ACHN (cell line): ENCODE measurements at regions not wholly inside any gene's neighbourhood (a gene's known extent, or its start where the extent isn't known, plus 50 kb on each side); places are given as distances from the start of the nearest gene placed in this dataset.

Experiments
- DNase-seq: peaks from one replicate; pipeline ENCODE4 v3.0.0-alpha.2; 2015
- in situ Hi-C: cut with HindIII; loops from 2 replicates; pipeline ENCODE4 v1.10.0; 2017; ENCODE audit warnings: low sequenced_read_pairs, low pct_ligation_motif_present, low pct_unique_long_range_greater_than_20kb

DNA sequence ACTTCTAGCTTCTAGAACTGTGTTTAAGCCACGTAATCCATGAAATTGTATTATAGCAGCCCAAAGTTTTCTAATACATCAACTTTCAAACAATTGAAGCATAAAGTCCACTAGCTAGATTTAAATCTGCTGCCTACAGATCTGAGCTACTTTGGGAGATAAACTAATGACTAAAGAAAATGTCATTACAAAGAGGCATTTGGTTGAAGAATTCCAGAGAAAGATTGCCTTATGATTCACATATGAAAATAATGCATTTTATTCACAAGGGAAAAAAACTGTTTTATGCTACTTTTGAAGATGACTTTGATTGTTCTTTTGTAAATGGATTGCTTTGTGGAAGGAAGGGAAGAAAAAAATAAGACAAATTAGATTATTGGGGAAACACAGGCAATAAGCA lies 124.1 kb upstream of the SLIT2 start:
- no peak for DNase-seq
- in situ Hi-C loops: no loop called here

DNA sequence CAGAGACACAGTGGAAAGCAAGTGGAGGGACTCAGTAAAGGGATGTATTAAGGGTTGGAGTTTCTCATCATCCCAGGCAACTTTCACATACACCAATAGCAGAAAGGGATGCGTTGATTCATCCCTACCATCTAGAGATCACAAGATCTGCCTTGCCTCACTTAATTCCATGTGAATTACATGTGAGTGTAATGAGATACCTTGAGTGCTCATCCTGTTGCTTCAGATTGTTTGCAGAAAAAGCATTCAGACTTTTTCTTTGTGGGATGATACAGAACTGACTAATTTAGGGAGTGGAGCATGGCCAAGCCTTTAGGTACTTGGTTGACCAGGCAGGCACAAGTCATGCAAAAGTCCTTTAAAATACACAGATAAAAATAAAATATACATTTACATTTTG lies 124.8 kb upstream of the SLIT2 start:
- DNase-seq: no peak
- in situ Hi-C loops: no loop called here

DNA sequence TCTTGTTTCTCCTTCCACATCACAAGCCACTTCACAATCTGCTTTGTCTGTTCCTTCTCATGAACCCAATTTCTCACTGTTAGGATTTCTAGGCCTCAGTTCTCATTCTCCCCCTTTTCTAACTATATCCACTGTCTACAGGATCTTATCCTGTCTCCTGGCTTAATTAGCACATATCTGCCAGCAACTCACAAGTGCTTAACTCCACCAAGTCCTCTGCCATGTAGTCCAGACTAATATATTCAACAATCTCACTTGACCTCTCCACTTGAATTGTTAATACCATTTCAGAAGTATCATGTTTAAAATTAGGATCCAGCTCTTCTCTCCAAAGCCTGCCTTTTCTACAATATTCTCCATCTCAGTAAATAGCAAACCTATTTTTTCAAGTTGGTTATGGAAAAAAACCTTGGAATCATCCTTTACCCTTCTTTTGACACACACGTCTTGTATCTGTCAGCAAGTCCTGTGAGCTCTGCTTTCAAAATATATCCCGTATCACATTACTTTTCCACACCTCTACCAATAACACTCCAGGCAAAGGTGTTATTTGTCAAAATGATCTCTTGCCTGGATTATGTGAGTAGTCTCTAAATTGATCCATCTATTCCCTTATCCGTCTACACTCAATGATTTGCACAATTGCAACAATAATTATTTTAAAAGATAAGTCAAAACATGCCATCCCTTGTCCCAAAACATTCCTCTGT lies 127.2 kb upstream of the SLIT2 start:
- DNase-seq: no peak
- in situ Hi-C loops: no loop called here

DNA sequence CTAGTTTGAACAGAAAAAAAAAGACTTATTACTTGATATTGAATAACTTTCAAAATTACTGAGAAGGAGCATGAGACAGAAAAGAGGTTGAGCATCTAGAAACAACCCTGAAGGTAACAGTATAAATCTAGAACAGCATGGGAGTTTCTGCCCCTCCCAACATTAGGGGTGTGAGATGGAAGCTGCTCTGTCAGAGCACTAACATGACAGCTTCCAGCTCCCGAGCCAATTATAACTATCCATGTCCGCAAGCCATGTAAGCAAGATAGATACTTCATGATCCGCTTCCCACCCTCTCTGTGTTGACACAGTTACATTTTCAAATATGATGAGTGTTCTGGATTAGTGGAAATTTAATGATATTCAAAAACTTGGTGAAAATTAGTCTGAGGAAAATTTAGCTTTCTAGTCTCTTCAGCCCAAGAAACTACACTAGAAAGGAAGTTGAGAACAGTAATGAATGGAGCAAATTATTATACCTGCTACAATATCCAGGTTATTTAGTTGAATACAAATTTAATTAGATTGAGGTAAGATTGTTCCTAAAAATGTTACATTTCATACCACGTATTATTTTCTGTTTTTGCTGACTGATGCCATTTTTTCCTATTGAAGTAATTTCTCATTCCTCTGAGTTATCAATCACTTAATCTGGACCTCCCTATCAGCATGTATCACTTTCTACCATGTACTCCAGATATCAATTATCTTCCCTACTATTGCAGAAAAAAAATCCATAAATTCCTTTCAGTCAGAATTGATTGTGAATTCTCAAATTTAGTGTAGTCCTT lies 129.3 kb upstream of the SLIT2 start:
- DNase-seq: no peak
- in situ Hi-C loops: no loop called here

DNA sequence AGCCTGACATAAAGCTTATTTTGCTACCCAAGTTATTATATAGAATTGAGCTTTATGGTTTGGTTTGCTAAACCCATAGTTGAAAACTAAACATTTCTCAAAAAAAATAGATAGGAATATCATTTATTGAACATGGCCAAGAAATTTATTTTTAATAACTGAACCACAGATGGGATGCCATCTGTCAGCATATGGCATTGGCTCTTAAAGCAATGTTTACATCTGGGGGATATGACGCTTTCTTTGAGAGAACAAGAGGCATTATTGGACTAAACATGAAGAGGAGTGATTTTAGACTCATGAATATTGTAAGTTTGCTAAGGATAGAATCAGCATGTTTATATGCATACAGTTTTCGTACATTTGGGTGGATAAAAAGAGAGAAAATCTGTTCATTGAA lies 132.6 kb upstream of the SLIT2 start:
- no peak for DNase-seq
- in situ Hi-C loops: no loop called here

DNA sequence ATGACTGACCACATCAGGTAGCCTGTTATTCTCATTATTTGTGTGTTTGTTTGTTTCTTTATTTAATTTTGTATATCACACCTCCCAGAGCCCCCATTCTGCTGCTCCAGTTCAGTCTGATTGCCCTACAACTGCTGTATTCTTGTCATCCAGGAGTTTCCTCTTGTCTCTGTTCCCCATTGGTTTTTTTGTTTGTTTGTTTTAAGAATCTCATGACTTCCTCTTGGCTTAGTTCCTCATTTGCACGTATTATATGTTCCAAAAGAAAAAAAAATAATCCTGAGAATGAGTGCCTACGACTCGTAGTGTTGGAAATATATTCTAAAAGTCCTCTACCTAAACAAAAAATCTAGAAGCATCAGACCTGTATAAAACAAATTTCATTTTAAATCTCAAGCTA lies 142.3 kb upstream of the SLIT2 start:
- DNase-seq: no peak
- in situ Hi-C loops: no loop called here

DNA sequence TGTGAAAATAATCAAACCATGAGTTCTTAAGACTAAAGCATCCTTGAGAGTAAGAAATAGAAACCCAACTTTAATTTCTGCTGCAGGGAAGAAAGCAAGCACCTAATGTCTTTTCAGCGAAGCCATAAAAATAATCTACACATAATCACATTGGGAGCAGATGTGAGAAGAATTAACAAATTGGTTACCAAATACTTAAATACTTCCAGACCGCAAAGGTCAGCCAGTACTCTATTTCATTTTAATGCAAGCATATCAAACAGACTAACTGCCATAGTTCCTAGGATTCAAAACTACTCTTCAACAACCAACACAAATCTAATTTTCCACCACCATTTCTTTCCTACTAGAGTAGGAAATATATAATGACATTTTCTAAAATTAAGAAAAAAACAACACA lies 144.8 kb upstream of the SLIT2 start:
- in situ Hi-C loops: no loop called here
- no peak for DNase-seq

DNA sequence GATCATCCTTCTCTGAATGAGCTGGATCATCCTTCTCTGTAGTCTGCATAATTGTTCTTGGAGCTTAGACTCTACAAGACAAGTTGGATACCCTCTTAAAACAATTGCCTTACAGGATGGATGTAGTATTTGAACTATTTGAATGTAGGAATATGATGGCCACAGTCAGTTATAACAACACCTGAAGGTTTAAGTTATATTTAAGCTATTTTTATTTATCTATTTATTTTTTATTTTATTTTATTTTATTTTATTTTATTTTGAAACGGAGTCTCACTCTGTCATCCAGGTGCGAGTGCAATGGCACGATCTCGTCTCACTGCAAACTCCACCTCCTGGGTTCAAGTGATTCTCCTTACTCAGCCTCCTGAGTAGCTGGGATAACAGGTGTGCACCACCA lies 149.9 kb upstream of the SLIT2 start:
- in situ Hi-C loops: no loop called here

DNA sequence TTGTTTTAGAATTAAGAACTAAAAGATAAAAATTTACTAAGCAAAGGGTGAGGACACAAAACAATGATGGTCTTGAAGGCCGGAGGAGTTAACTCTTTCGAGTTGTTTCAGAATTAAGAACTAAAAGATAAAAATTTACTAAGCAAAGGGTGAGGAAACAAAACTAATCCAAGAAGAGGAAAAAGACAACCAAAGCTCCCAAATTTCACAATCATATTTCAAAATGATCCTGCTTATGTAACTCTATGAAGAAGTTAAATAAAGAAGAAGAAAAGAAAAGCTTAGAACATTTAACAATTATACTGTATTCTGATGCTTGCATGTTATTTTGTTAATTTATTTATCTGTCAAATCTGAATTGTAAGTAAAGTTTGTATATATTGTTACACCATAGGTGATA lies 154.8 kb upstream of the SLIT2 start:
- in situ Hi-C loops: no loop called here
- DNase-seq: no peak

More for the DNA sequence above, 149.9 kb upstream of the SLIT2 start:
- DNase-seq: no peak

DNA sequence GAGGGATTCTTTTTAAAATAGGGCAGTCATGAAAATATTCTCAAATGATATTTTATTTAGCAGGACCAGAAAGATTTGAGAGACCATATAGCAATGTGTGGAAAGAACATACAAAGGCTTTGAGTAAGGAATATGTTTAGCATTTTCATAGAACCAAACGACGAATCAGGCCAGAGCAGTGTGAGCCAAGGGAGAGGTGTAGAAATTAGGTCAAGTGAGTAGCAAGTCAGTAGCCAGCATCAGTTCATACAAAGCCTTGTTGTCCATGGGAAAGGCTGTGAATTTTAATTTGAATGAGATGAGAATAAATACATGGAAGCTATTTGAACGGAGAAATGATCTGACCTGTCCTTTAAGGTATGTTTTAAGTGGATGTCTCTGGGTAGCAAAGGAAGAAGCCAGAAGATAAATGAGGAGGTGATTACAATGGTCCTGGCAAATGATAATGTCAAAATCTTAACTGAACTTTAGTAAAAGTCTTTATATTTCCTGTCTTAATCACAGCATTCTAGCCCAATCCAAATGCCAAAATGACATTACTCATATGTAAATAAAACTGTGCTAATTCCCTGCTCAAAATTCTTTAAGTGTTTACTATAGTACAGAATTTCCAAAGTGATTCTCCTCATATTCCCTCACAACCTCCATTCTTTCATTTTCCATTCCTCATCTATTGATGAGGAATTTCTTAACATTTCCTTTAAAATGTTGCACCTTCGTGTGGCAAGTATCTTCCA lies 155.7 kb upstream of the SLIT2 start:
- DNase-seq: no peak

DNA sequence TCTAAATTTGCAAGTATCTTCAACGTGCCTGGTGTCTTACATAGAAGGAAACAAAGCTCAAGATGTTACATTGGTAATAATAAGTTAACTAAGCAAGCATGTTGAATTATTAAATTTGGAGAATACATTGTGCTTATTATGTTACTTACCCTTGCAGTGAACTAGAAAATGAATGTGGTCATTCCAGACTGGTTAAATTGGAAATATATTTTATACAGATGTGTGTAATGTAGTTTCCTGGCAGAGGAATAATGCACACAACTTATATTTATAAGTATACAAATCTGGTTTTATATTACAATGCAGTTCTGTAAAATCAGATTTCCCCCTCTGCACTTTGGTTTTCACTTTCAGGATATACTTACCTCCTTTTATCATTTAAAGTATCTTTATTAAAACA lies 159.9 kb upstream of the SLIT2 start:
- in situ Hi-C loops: no loop called here
- no peak for DNase-seq

More for the DNA sequence above, 155.7 kb upstream of the SLIT2 start:
- in situ Hi-C loops: no loop called here

DNA sequence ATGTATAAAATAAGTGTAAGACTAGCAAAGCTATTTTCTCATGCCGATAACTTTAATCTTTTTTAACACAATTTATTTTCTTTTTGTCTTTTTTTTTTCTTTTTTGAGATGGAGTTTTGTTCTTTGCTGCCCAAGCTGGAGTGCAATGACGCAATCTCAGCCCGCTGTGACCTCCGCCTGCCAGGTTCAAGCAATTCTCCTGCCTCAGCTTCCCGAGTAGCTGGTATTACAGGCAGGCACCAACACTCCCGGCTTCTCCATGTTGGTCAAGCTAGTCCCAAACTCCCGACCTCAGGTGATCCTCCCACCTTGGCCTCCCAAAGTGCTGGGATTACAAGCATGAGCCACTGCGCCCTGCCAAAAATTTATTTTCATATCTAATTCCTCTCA lies 164.2 kb upstream of the SLIT2 start:
- no peak for DNase-seq
- in situ Hi-C loops: no loop called here

DNA sequence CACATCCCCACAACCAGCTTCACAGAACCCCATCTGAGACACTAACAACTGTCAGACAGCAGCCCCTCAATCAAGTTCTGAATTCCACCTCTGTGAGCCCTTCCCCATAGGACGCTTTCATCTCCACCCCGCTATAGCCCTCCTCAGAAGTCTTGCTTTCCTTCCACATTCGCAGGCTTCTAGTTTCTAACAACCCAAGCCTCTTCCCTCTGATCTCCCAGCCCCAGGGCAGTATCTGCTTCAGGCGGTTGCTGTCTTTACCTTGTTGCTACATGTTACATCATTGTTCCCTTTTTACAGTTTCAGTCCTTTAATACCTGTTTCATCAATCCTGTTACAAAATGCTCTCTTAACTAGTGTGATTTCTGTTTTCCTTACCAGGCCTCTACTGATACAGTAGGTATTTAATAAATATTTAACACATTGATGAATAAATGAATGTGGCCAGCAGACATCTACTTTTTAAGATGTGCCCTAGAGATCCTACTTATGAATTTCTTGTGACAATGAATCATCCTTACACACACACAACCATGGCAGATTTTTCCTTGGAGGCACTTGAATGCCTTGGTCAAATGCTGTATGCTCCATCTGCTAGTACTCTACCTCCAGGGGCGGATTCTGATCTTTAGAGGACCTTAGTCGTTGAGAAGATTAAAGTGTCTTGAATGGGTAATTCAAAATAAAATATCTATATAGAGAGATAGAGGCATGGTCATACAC lies 164.7 kb upstream of the SLIT2 start:
- in situ Hi-C loops: no loop called here
- no peak for DNase-seq

DNA sequence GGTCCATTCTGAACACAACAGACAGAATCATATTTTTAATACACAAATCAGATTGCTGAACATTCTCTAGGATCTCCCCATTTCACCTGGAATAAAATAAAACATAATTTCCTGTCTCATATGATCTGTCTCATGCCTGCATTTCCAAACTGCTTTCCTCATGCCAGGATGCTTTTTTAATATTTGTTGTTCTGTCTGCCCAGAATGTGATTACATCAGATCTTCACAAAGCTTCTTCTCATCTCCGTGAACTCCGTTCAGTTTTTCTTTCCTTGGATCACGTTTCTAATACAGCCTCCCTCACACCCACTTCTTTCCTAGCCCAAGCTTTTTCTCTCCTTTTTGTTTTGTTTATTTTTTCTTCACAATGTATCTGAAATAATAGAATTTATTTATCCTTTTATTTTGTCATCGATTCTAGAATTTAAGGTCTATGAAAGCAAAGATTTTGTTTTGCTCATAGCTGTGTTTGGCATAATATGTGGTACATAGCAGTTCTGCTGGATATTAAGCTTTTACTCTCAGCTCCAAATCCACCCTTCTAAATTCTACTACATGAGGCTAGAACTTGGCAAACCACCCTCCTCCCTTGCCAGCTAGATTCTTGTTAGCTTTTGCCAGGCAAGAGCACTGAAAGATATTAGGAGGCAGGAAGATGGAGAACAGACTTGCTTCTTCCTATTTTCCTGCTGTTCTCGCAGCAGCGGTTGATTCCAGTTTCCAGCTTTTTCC lies 165.5 kb upstream of the SLIT2 start:
- in situ Hi-C loops: no loop called here
- DNase-seq: no peak

DNA sequence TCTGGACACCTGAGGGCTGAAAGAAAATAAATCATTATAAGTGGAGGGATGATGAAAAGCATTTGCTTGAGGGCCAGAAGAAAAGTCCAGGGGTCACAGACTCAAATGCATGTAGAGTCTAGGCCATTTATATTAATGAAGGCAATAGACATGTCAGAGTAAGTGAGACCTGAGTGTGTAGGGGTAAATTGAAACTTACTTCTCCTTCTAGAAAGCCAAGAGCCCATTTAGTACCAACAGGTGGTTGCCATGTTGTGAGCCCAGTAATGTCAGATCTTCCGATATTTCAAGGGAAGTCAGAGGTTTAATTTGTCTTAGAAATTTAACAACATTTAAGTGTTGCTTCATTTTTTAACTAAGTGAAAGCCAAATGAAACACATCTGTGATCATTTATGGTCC lies 166.1 kb upstream of the SLIT2 start:
- in situ Hi-C loops: no loop called here
- no peak for DNase-seq

DNA sequence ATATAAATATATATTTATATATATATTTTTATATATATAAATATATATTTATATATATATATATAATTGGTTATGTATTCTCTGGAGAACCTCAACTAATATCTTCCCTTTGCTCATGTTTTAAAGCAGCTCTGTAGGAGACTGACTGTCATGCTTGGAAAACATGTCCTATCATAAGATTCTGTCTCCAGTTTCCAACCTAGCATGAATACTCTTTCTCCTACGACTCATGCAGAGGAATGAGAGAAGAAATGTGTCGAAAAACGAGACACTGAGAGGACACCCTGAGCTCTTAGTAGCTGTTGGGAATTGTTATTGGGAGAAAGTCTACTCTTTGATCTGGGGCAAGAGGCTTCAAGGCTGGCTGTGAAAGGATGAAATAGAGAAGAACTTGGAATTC lies 166.5 kb upstream of the SLIT2 start:
- no peak for DNase-seq

DNA sequence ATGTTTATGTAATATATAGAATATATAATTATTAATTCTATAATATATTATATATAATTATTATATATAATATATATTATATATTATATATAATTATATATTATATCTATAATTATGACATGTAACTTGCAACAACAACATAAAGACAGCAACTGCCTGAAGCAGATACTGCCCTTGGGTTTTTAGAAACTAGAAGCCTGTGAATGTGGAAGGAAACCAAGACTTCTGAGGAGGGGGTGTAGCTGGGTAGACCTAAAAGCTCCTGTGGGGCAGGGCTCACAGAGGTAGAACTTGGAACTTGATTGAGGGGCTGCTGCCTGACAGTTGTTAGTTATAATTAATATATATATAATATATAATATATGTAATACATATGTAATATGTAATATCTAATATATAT lies 167.2 kb upstream of the SLIT2 start:
- DNase-seq: no peak

More for the DNA sequence above, 166.5 kb upstream of the SLIT2 start:
- in situ Hi-C loops: no loop called here

DNA sequence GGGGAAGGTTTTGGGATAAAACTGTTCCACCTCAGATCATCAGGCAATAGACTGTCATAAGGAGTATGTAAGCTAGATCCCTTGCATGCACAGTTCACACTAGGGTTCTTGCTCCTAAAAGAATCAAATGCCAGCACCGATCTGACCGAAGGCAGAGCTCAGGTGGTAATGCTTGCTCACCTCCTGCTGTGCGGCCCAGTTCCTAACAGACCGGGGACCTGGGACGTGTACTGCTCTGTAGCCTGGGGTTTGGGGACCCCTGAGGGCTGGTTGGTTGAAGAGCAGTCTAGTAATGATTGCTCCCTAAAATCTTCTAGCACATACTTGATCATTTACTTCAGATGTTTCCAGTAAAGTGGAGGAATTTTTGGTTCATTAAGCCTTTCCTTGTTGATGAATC lies 173.1 kb upstream of the SLIT2 start:
- in situ Hi-C loops: no loop called here

More for the DNA sequence above, 167.2 kb upstream of the SLIT2 start:
- in situ Hi-C loops: no loop called here

More for the DNA sequence above, 173.1 kb upstream of the SLIT2 start:
- no peak for DNase-seq
